Activated effector memory CD4-positive, alpha-beta T cell treated with Interleukin-2 at 50 U/mL for 16 hours (primary cell): ENCODE measurements at regions not wholly inside any gene's neighbourhood (a gene's known extent, or its start where the extent isn't known, plus 50 kb on each side); places are given as distances from the start of the nearest gene placed in this dataset.
"Not testable (repeated sequence)": the region's sequence is repeated elsewhere in the genome, so short reads cannot be mapped to it uniquely, and the experiment has no call there.

Experiments
- DNase-seq: peaks from one replicate; pipeline ENCODE4 v3.0.0-alpha.2; 2020

DNA sequence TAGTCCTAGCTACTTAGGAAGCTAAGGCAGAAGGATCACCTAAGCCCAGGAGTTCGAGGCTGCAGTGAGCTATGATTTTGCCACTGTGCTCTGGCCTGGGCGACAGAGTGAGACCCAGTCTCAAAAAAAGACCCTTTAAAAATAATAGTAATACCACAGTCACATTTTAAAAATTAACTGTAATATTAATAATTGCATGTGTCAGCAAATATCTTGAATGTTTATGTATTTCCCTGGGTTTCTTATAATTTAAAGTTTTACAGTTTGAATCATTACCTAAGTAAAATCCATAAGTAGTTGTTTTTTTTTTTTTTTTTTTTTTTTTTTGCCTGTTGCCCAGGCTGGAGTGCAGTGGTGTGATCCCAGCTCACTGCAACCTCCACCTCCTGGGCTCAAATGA is 69.2 kb downstream of the LYZL2 start:
- DNase-seq: no peak

DNA sequence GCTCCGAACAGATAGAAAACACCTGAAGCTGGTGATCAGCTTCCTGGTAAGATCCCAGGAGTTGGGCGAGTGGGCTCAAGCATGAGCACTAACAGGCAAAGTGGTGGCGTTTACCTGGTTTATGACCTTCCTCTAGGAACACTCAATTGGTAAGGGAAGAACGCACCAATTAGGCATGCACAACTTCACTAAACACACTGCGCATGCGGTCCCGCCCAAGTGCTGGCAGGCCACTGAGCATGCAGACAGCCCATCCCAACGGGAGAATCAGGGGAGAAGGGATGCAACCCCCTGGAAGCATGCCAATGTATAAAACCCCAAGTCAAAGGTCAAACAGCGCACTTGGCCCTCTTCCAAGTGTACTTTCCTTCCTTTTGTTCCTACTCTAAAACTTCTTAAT is 70.4 kb downstream of the LYZL2 start:
- no peak for DNase-seq

DNA sequence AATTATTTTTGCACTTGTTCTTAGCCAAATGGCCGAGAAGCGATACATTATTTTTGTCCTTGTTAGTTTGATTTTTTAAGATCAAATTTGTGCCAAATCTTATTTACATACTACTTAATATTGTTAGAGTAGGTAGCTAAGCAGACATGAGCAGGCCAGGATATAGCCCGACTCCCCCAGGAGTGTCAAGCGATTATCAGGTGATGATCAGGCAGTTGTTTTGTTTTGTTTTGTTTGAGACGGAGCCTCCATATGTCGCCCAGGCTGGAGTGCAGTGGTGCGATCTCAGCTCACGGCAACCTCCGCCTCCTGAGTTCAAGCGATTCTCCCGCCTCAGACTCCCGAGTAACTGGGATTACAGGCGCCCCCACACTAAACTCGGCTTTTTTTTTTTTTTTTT is 71.1 kb downstream of the LYZL2 start:
- DNase-seq: no peak

DNA sequence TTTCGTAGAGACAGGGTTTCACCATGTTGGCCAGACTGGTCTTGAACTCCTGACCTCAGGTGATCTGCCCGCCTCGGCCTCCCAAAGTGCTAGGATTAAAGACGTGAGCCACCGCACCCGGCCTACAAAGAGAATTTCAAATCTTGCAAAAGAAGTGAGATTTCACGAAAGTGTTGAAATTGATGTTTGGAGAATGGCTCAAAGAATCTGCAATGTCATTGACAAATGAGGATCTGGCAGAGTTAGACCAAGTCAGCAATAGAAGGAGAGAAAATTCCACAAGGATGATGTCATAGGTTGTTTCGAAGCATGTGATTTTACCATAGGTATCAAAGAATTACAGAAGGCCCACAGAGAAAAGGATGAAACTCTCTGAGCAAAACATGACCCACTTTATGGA is 71.7 kb downstream of the LYZL2 start:
- DNase-seq: no peak

DNA sequence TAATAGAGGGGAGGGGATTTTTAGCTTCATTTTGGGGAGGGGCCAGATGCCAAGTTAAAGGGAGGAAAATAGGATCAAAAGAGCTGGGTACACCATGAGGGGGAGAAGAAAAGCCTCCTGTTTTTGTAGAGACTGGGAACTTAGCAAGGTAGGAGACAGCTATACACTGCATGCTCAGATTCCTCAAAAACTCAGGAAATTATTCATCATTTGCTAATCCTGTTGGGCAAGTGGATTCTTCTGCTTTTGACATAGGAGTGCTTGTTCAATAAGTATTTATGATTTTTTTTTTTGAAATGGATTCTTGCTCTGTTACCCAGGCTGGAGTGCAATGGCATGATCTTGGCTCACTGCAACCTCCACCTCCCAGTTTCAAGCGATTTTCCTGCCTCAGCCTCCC is 73.4 kb downstream of the LYZL2 start:
- no peak for DNase-seq

DNA sequence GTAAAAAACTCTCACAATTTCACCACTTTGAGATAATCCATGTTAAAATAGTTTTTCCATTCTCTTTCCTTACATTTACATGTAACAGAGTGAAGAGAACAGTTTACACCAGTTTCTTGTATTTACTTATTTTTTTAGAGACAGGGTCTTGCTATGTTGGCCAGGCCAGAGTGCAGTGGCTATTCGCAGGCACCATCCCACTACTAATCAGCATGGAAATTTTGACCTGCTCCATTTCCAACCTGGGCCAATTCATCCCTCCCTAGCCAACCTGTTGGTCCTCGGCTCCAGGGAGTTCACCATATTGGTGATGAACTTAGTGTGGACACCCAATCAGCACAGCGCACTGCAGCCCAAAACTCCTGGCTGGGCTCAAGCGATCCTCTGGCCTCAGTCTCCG is 74.1 kb downstream of the LYZL2 start:
- DNase-seq: no peak

DNA sequence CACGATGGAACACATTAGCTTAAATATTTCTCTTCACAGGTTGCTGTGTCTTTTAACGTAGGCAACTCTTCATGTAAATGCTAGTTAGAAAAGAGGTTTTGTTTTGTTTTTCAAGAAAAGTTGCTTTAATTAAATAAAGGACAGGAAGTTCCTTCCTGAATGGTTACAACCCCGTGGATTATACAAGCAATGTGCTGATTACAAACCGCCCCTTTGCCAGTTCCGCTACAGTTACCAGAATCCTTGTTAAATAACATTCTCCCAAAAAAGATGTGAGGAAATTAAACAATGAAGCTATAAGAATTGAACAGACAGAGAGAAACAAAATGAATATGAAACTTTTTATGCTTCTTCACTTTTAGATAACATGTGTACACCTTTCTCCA is 75.1 kb downstream of the LYZL2 start:
- no peak for DNase-seq

DNA sequence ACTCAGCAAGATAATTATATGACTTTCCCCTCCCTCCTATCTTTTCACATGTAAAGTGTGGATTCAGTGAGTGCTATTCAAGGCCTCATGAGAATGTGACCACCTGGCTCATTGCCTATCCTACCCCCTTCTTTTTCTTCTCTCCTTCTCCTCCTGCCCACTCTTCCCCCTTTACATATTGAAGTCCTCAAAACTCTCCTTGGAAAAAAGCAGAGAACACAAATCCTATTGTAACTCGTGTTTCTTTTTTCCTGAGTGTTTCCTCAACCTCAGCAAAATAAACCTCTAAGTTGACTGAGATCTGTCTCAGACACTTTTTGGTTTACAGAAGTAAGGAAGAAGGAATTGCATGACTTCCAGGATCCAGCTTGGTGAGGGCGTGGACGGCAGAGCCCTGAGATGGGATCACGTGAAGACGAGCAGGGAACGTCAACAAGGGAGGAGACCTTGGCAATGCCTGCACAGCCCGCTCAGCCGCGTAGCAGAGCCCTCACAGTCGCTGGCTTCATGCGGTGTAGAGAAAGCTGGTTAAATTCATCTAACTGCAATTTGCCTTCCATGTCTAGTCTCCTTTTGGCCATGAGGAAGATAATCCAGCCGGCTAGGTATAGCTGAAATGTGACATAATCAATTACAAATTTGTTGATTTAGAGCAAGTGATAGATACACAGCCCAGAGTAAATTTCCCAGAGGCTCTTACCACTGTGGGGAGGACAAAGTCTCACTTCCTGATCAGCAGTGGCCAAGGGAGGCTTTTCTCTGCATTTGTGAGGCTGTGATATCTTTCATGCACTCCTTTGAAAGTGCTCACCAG is 75.7 kb downstream of the LYZL2 start:
- no peak for DNase-seq

DNA sequence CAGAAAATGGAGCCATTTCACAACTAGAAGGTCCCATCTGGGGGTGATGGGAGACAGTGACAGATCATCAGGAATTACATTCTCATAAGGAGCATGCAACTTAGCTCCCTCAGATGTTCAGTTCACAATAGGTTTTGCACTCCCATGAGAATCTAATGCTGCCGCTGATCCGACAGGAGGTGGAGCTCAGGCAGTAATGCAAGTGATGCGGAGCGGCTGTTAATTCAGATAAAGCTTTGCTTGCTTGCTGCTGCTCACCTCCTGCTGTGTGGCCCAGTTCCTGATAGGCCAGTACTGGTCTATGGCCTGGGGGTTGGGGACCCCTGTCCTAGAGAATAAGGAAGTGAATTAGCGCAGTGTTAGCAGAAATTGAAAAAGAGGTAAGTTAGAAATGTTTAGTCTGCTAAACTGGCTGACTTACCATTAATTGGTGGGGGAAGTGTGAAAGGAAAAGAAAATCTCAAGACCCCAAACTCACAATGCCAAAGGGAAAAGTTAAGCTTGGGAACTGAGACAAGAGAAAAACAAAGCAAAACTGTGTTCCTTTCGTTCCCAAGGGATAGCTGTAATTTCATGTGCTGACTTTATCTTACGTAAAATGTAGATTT is 76.4 kb downstream of the LYZL2 start:
- DNase-seq: no peak

DNA sequence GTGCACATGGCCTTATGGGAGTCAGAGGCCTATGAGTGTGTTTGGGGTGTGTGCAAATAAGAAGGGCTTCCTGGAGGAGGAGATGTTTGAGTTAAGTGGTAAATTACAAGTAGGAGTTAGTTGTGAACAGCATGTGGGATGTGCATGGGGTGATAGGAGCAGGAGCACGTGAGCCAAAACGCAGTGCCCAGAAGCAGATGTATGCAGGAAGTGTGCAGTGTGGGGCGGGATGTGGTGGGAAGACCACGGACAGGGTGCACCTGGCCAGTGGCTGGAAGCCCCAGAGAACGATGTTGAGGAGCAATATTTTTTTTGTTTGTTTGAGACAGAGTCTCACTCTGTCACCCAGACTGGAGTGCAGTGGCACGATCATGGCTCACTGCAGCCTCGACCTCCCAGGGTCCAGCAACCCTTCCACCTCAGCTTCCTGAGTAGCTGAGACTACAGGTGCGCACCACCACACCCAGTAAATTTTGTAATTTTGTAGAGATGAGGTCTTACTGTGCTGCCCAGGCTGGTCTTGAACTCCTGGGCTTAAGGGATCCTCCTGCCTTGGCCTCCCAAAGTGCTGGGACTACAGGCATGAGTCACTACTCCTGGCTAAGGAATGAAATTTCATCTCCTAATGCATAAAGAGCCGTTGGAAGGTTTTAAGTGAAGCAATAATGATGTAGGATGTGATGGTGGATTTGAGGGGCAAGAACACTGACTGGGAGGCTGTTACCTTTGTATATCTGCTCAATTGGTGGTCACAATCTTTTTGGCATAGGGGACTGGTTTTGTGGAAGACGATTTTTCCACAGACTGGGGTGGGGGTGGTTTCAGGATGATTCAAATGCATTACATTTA is 78.4 kb downstream of the LYZL2 start:
- DNase-seq: no peak

DNA sequence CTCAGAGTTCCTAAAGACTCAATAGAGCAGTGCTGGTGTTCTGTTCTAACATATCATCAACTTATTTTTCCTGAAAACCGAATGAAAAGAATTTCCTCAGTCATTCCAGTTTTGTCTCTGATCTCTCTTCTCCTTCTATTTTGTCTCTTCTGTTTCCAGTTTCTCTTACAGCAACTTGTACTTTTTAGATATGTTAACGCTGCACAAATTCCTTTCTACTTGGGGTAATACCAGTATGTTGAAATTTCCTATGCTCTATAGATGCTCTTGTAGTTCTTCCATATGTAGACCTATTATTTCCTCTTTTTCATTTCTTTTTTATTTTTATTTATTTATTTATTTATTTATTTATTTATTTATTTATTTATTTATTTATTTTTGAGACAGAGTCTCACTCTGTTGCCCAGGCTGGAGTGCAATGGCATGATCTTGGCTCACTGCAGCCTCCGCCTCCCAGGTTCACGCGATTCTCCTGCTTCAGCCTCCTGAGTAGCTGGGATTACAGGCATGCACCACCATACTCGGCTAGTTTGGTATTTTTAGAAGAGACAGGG is 80.3 kb downstream of the LYZL2 start:
- not testable (repeated sequence) for DNase-seq

DNA sequence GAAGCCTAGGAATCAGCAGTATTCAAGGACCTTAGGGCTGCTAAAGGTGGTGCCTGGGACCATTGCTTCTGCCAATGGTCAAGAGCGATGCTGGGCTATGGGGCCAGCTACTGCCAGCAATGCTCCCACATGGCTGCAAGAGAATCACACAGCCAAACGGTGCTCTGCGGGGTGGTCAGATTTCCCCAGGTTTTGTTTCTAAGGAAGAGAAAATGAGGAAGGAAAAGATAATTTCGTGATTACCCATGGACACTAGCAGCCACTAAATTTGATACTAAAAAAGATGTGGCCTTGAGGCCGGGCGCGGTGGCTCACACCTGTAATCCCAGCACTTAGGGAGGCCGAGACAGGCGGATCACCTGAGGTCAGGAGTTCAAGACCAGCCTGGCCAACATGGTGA is 83.0 kb downstream of the LYZL2 start:
- no peak for DNase-seq

DNA sequence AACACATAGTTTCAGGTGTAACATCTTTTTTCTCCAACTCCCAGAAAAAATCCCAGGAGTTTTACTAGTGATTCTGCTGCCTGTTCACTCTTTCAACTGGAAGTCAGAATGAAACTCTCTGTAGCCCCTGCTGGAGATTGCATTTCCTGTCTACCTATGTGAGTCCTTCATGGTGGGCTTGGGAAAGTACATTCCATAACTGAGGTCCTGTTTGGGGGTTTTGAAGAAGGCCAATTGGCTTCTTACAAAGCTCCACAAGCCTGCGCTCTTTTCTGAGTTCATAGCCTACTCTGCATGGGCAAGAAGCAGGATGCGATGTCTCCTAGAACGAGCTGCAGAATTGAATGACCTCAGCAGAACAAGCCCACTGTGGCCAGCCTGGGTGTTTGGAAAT is 86.7 kb downstream of the LYZL2 start:
- DNase-seq: no peak

DNA sequence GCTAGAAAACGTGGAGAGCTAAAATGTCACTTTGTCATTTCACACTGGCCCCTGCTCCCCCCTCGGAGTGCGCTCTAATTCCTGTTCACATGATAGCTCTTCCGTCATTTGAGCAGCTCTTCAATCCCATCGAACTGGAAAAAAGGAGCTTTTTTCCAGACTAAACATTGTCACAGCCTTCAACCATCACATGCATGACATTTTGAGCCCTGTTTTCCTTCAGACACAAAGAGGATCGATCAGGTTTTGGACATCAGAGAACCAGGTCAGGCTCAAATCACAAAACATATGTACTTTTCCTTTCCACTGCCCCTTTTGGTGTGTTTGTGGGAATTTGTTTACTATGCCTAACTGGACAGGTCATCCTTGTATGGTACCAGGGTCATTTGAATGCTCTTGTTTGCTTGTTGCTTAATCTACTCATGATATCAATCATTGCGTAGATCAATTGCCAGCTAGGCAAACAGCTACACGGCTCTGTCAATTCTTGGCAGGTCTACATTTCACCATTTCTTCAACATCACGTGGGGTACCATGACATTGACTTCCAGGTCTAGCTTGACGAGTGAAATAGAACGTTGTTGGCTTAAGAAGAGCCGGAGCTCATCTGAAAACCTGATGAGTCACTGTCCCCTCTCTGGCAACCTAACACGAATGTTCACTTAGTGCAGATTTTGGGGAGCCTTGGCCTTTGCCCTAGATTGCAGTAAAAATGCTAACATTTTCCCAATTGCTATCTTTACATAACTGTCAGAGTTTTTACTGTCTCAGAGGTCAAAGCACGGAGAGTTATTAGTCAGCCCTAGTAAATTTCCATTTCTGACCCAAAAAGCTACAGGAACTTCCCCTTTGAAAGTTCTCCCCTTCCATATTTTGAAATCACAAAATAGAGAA is 87.3 kb downstream of the LYZL2 start:
- DNase-seq: no peak

DNA sequence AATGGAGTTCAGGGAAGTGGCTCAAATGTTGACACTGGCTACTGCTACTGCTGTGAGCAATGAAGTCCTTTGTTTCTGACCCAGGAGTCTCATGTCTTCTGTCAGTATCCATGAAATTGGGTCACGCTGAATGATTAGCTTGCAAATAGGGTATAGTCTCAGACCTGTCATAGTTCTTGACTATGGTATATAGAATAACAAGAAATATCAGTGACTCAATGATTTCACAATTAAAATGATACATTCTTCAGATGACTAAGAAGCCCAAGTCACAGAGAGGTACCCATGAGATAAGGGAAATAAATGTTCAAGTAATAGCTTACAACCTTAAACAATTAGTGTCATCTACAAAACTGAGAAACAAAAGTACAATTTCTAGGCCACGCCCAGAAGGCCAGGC is 89.3 kb downstream of the LYZL2 start:
- DNase-seq: no peak

DNA sequence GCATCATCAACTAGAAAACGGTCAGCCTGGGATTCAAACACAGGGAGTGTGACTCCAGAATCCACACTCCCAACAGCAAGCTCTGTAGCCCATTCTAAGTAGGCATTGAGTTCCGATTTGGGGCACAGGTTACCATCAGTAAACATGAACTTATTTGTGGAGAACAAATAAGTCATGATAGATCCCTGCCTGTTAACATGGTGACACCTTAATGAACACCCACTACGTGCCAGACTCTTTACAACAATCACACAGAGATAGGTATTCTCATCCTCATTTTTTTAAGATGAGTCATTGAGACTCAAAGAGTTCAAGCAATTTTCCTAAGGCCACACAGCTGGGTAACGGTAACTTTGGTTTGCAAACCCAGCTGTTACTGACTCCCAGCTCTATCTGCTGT is 91.5 kb downstream of the LYZL2 start:
- DNase-seq: no peak

DNA sequence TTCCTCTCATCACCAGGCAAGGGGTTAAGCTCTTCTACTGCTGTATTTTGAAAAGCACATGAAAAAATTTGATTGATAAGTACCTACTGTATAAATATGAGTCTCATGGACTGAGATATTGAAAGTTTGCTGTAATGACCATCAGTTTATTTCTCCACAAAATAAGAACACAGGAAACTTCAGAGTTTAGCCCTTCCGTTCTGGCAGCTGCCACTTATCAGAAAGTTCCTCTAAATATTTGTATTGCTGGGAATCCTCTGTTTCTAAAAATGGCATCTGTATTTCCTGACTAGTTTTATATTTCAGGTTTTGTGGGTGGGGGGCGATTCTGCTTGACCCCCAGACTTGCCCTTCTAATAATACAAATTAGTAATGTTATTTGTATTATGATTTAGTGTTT is 92.0 kb downstream of the LYZL2 start:
- no peak for DNase-seq

DNA sequence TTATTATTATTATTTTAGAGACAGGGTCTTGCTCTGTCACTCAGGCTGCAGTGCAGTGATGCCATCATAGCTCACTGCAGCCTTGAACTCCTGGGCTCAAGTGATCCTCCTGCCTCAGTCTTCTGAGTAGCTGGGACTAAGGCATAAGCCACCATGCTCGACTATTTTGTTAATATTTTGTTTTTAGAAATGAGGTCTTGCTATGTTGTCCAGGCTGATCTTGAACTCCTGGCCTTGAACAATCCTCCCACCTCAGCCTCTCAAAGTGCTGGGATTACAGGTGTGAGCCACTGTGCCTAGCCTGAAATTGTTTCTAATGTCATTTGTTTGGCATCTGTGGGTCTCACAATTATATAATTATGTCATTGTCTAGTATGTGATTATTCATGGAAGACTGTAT is 92.4 kb downstream of the LYZL2 start:
- DNase-seq: not testable (repeated sequence)

DNA sequence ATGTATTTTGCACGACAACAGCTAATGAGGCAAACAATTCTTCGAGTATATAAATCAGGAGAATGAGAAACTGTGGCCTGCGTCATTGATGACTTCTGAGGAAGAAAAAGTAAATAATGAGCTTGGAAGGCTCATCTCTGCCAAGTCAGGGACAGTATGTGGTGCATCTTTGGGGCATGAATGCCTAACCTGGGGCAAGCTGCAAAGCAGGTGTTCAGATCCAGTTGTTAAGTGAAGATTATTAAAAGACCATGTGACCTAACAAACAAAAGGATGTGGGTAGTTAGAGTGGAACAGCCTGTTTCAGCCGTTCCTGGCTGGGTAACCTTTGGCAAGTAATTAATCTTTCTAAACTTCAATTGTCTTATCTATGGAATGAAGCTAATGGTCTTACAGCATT is 93.0 kb downstream of the LYZL2 start:
- no peak for DNase-seq

DNA sequence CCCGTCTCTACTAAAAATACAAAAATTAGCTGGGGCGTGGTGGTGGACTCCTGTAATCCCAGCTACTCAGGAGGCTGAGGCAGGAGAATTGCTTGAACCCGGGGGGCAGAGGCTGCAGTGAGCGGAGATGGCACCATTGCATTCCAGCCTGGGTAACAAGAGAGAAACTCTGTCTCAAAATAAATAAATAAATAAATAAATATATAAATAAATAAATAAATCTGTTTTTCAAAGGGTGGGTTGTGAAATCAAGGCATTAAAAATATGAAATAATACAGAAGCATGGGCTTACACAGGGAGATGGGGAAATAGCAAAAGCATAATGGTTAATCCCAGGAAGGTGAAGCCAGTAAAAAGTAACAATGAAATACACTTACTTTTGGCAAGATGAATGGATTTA is 93.9 kb downstream of the LYZL2 start:
- no peak for DNase-seq

DNA sequence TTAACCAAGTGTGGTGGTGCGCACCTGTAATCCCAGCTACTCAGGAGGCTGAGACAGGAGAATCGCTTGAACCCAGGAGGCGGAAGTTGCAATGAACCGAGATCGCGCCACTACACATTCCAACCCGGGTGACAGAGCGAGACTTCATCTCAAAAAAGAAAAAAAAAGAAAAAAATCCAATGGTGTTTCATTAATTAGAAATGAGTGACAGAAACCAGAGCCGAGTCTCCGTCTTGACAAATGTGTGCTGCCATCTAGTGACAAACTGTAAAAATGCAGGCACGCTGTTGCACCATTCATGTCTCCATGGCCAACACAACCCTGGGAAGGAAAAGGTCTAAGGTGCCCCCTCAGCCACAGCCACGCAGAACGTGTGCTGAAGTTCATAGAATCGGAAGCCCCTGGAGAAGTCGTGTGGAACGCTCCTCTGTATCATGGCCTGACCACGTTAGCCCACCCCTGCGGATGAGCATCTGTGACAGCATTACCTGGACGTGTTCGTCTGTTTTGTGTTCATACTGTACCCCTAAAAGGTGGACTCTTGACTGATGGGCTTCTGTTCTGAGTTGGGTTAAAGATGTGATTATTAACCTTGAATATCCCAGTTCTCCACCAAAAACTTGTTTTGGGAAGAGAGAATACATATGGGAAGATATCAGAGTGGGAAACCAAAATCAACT is 94.9 kb downstream of the LYZL2 start:
- DNase-seq: peak; percentile 44
